K562 (cell line): ENCODE measurements at regions not wholly inside any gene's neighbourhood (a gene's known extent, or its start where the extent isn't known, plus 50 kb on each side); places are given as distances from the start of the nearest gene placed in this dataset.

Experiments
- BRCA1 ChIP-seq, 2 experiments: fragments of 450-650 bp in 1 of 2; sonication (generic) in 1 of 2; formaldehyde crosslinking in 1 of 2; IDR thresholded peaks; 2 replicates each; pipeline versions ENCODE4 v1.5.0 to v1.6.1; 2017 to 2020; ENCODE audit warnings: mild to moderate bottlenecking in 1 of 2, missing genetic modification reagents in 1 of 2
- CSDE1 ChIP-seq, 2 experiments: fragments of 450-650 bp; IDR thresholded peaks; 2 replicates each; pipeline ENCODE4 v1.6.1; 2016; ENCODE audit warnings: mild to moderate bottlenecking in 1 of 2
- DACH1 ChIP-seq: fragments of 450-650 bp; IDR thresholded peaks from 2 replicates; pipeline ENCODE4 v1.6.1; 2018; ENCODE audit not compliant: partially characterized antibody
- FIP1L1 ChIP-seq: fragments of 200-400 bp; formaldehyde crosslinking; IDR thresholded peaks from 2 replicates; pipeline ENCODE4 v1.6.1; 2018; ENCODE audit warnings: mild to moderate bottlenecking, low read depth, low read length; ENCODE audit not compliant: poor library complexity, severe bottlenecking
- HLTF ChIP-seq: fragments of 450-650 bp; IDR thresholded peaks from 2 replicates; pipeline ENCODE4 v1.6.1; 2016
- PREB ChIP-seq: sonication (generic); formaldehyde crosslinking; IDR thresholded peaks from 2 replicates; pipeline ENCODE4 v1.8.1; 2023; ENCODE audit warnings: mild to moderate bottlenecking, missing genetic modification reagents
- TGIF2 ChIP-seq: sonication (generic); formaldehyde crosslinking; IDR thresholded peaks from 2 replicates; pipeline ENCODE4 v1.8.1; 2022; ENCODE audit warnings: mild to moderate bottlenecking, missing genetic modification reagents, moderate library complexity
- ZNF274 ChIP-seq: IDR thresholded peaks from 2 replicates; pipeline ENCODE4 v1.6.1; 2011; ENCODE audit warnings: low read depth, mild to moderate bottlenecking, low read length, moderate library complexity, borderline replicate concordance
- ZNF408 ChIP-seq: fragments of 250-450 bp; sonication (Bioruptor Pico); IDR thresholded peaks from 2 replicates; pipeline ENCODE4 v1.4.0; 2020; ENCODE audit warnings: low read depth, mild to moderate bottlenecking, moderate library complexity
- TF ChIP-seq, protein P1 (sequence below): fragments of 450-650 bp; IDR thresholded peaks from 2 replicates; pipeline ENCODE4 v1.7.1; 2018; ENCODE audit warnings: mild to moderate bottlenecking, low read depth; ENCODE audit not compliant: partially characterized antibody

- TF ChIP-seq PREB (CRISPR knock-in tag) (no peak), DACH1 (no peak), TGIF2 (CRISPR knock-in tag) (no peak), FIP1L1 (no peak), CSDE1 (IDR thresholded peaks at IDR 0.05) (no peak), BRCA1 (IDR thresholded peaks at IDR 0.05) (no peak), BRCA1 (CRISPR knock-in tag; IDR thresholded peaks at IDR 0.05) (no peak), ZNF408 (no peak), HLTF (no peak), ZNF274 (no peak)
- TF ChIP-seq, protein P1, sequence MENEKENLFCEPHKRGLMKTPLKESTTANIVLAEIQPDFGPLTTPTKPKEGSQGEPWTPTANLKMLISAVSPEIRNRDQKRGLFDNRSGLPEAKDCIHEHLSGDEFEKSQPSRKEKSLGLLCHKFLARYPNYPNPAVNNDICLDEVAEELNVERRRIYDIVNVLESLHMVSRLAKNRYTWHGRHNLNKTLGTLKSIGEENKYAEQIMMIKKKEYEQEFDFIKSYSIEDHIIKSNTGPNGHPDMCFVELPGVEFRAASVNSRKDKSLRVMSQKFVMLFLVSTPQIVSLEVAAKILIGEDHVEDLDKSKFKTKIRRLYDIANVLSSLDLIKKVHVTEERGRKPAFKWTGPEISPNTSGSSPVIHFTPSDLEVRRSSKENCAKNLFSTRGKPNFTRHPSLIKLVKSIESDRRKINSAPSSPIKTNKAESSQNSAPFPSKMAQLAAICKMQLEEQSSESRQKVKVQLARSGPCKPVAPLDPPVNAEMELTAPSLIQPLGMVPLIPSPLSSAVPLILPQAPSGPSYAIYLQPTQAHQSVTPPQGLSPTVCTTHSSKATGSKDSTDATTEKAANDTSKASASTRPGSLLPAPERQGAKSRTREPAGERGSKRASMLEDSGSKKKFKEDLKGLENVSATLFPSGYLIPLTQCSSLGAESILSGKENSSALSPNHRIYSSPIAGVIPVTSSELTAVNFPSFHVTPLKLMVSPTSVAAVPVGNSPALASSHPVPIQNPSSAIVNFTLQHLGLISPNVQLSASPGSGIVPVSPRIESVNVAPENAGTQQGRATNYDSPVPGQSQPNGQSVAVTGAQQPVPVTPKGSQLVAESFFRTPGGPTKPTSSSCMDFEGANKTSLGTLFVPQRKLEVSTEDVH, result no peak
These were observed 515.2 kb downstream of the REEP3 start (continued) for GRCh38 chr10:64036321-64036930.
